Fibroblast of lung (primary cell): ENCODE measurements at regions not wholly inside any gene's neighbourhood (a gene's known extent, or its start where the extent isn't known, plus 50 kb on each side); places are given as distances from the start of the nearest gene placed in this dataset.

Experiments used
- CTCF ChIP-seq, 2 donors: IDR thresholded peaks in 1 of 2; conservative IDR thresholded peaks in 1 of 2; 1 replicate in 1 of 2; 2 replicates in 1 of 2; pipeline ENCODE4 v1.5.1; 2011 to 2012; ENCODE audit warnings: low read length in 2 of 2, control low read depth in 1 of 2, inconsistent platforms in 1 of 2, low read depth in 1 of 2, mild to moderate bottlenecking in 1 of 2
- EZH2 ChIP-seq: IDR thresholded peaks from 2 replicates; pipeline ENCODE4 v1.5.1; 2012; ENCODE audit warnings: low read length, control low read depth, mild to moderate bottlenecking; ENCODE audit errors: missing control alignments

GRCh38 chr22:47625013-47625385, 862.5 kb downstream of the TBC1D22A start:
- TF ChIP-seq CTCF (conservative IDR thresholded peaks at IDR 0.05 in 1 of 2, IDR thresholded peaks at IDR 0.05 in 1 of 2; ENCODE audit: low read depth in 1 of 2, low read length in 2 of 2) (no peak), EZH2 (no peak)
